HG02840 (cell line): ENCODE measurements at regions not wholly inside any gene's neighbourhood (a gene's known extent, or its start where the extent isn't known, plus 50 kb on each side); places are given as distances from the start of the nearest gene placed in this dataset.
"Not testable (repeated sequence)": the region's sequence is repeated elsewhere in the genome, so short reads cannot be mapped to it uniquely, and the experiment has no call there.

Experiments used
- ATAC-seq: cut with Tn5 transposase; IDR thresholded peaks from one replicate; pipeline ENCODE4 v1.9.1; 2021; ENCODE audit warnings: mild to moderate bottlenecking, moderate library complexity, moderate number of reproducible peaks; ENCODE audit not compliant: unreplicated experiment, low FRiP score

GRCh38 chr2:118744682-118745181 is 102.7 kb downstream of the EN1 start:
- not testable (repeated sequence) for ATAC-seq

GRCh38 chr2:118738524-118739308 is 108.7 kb downstream of the EN1 start:
- no peak for ATAC-seq

GRCh38 chr2:118738106-118738505 is 109.3 kb downstream of the EN1 start:
- ATAC-seq = no peak

DNA sequence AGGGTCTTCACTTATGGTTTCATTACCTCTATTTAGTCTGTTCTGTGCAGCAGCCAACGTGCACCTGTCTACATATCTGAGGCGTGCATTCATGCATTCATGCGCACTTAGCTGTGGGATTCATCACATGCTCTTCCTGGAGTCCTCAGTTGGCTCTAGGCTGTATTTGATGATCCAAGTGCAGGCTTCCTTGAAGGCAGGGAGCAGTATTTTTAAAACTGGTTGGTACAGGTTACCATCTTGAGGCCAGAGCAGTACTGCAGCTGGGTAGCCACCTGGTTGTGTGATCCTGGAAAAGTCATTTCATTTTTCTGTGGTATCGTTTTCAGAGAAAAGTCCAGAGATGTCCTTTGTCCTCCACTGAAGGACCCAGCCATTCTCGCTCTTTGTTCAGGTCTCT is 109.8 kb downstream of the EN1 start:
- ATAC-seq = no peak

GRCh38 chr2:118732432-118732831 is 115.0 kb downstream of the EN1 start:
- ATAC-seq = no peak

- no peak for ATAC-seq
Measured at GRCh38 chr2:118731413-118731812, 116.0 kb downstream of the EN1 start.

GRCh38 chr2:118730405-118730804 is 117.0 kb downstream of the EN1 start:
- ATAC-seq = no peak

- no peak for ATAC-seq
Measured at GRCh38 chr2:118729760-118730159, 117.7 kb downstream of the EN1 start.

DNA sequence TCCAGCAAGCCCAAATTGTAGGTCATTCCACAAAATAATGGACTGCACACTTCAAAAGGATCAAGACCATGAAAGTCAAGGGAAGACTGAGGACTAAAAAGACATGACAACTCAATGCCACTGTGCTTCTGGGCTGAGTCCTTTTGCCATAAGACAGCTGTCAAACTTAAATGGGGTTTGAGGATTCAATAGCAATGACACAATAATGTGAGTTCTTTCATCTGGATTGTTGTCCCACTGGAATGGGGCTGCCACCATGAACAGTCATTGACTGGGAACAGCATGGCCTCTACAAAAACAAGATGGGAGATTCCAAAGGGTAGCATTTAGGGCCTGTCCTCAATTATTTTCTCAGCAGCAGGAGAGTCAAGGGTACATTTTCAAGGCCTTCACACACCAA is 118.5 kb downstream of the EN1 start:
- ATAC-seq = no peak

DNA sequence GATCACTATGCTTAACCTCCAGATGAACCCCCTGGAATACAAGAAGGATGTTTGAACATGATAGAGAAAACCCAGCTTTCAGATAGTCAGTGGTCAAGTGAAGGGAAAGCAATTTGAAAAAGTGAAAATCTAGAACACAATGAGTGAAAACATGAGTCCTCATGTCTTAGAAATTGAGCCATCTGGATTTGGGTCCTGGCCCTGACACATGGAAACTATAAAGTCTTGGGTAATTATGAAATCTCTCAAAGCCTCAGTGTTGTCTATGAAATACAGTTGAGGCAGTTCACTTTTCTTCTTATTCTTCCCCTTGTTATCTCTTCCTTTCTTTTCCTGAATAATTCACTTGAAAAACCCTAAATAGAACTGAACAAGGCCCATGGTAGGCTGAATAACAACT is 120.6 kb downstream of the EN1 start:
- no peak for ATAC-seq

- no peak for ATAC-seq
Measured at GRCh38 chr2:118723394-118723793, 124.1 kb downstream of the EN1 start.

- ATAC-seq = no peak
Measured at GRCh38 chr2:118722976-118723375, 124.5 kb downstream of the EN1 start.

DNA sequence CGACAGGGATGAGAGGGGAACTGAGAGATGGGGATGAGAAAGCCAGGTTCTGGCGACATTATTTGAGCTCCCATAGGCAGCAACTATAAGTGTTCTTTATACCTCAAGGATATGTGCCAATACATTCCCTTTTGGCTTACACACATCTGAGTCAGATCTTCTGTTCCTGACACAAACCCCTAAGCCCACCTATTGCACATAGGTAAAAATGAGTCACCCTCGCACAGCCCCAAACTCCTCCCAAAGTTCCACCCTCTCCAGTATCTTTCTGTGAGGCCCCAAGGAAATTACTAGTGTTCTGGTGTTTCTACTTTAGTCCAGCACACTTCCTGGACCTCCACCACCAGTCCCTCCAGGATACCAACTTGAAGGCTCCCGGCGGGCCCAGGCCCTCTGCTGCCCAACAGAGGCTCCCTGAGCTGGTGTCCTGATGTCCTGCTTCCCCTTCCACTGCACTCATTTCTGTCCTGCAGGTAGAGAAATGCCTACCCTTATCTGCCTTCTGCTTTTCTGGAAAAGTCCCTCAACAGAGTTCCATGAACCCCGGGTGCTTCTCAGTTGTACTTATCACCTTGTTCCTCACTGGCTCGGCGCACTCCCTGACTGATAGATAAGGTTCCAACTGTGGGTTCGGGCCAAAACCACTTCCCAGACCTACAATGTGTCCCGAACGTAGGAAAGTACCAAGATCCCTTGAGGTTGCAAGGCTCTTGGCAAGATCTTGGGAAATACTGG is 125.5 kb downstream of the EN1 start:
- ATAC-seq = no peak

GRCh38 chr2:118720866-118721265 is 126.6 kb downstream of the EN1 start:
- no peak for ATAC-seq

DNA sequence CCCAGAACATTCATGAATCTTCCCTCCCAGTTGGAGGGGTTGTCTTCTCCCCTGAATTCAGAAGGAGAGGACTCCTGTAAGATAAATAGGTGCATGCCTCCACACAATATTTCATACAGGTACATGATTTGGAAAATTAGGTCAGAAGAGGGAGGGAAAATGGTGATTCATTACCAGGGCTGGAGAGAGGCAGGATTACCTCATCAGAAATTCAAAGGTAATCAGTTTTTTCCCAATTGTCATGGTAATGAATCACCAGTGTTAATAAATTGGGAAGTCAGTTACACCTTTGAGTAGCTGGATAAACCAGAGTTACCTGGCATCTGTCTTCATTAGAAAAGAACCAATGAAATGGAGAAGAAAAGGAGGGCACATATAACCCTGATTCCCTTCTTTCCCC is 128.5 kb downstream of the EN1 start:
- ATAC-seq = no peak

DNA sequence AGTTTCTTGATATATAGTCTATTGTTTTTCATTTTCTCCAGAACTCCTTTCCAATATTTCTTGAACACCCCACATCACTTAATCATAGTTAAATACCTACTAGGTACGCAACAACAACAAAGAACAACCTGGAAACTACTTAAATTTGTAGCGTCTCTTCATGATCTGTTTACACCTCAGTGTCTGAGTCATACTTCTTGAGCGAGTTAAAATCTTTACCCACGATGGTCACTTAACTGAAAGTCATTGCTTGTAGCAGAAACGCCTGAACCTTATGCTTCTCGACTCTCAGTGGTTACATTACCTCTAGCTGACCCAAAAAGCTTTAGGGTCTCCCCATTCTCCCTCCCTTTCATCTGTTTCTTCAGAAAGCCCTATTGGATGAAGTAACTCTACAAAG is 131.3 kb downstream of the EN1 start:
- ATAC-seq = no peak

- no peak for ATAC-seq
Measured at GRCh38 chr2:118714118-118714517, 133.3 kb downstream of the EN1 start.

DNA sequence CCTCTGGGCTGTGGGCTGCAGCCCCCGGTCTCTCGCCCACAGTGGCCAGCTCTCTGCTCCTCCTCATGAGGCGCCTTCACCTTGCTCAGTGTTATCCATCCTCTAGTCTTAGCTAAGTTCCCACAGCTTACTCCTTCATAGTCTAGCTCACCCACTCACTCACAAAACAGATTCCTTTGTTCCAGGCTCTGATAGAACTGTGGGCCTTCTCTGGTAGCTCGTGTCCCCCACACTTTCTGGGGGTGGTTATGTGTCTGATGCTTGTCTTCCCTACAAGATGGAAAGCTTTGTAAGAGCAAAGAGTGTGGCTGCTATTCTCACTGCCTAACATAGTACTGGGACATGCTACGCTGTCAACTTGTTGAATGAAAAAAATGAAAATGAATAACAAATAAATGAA is 135.8 kb downstream of the EN1 start:
- no peak for ATAC-seq

GRCh38 chr2:118710481-118710880 is 137.0 kb downstream of the EN1 start:
- no peak for ATAC-seq

- no peak for ATAC-seq
Measured at GRCh38 chr2:118709786-118710185, 137.7 kb downstream of the EN1 start.

DNA sequence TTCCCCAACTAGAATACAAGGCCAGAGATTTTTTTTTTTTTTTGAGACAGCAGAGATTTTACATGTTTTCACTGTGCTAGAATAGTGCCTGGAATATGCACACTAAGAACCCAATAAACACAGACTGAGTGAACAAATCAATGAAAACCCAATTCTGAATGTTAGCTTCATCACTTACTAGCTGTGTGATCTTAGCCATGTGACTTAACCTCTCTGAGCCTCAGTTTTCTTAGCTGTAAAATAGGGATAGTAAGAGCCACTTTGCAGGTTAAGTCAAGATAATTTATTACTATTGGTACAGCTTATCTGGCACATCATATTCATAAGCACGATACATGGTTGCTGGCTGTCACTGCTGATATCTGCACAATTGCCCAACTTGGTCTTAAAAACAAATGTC is 140.6 kb downstream of the EN1 start:
- ATAC-seq = no peak

DNA sequence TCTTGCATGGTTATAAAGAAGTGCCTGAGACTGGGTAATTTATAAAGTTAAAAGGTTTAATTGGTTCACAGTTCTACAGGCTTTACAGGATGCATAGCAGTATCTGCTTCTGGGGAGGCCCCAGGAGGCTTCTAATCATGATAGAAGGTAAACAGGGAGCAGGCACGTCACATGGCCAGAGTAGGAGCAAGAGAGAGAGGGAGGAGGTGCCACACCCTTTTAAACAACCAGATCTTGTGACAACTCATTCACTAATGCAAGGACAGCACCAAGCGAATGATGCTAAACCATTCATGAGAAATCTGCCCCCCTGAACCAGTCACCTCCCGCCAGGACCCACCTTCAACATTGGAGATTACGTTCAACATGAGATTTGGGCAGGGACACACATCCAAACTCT is 141.1 kb downstream of the EN1 start:
- no peak for ATAC-seq
